Panc1 (cell line): ENCODE measurements at regions not wholly inside any gene's neighbourhood (a gene's known extent, or its start where the extent isn't known, plus 50 kb on each side); places are given as distances from the start of the nearest gene placed in this dataset.

Experiments used
- ATAC-seq: fragments of 200-7000 bp; cut with Tn5 transposase; 2 replicates; pipeline ENCODE4 v1.9.1; 2020; ENCODE audit warnings: mild to moderate bottlenecking, moderate library complexity
- BruUV-seq: library from RNA; stranded (reverse); fragments of 400-500 nt; replicated peaks from 2 replicates; lab custom pipeline; 2021; lab: Mats Ljungman, UMichigan
- CTCF ChIA-PET: fragments of 300-600 bp; sonication (Branson Sonifier 250); formaldehyde crosslinking; loops from one replicate; lab custom pipeline; 2022; ENCODE audit warnings: antibody characterized with exemption; lab: Charles Lee
- POLR2A ChIA-PET: fragments of 300-600 bp; sonication (Branson Sonifier 250); formaldehyde crosslinking; loops from one replicate; lab custom pipeline; 2022; ENCODE audit warnings: antibody characterized with exemption; lab: Charles Lee
- DNase-seq: peaks from one replicate; pipeline ENCODE4 v3.0.0-alpha.2; 2010; ENCODE audit warnings: low read depth, low spot score
- H3K27ac ChIP-seq: 2 replicates; pipeline ENCODE4 v1.5.1; 2011; ENCODE audit warnings: mild to moderate bottlenecking, low read length, inconsistent platforms
- H3K27me3 ChIP-seq: fragments of 200-500 bp; sonication (Bioruptor generic); 2 replicates; pipeline ENCODE4 v1.6.0; 2014; ENCODE audit warnings: low read length, inconsistent platforms; ENCODE audit not compliant: control insufficient read depth, insufficient read depth
- H3K36me3 ChIP-seq: fragments of 200-500 bp; sonication (Bioruptor generic); 2 replicates; pipeline ENCODE4 v1.5.1; 2014; ENCODE audit warnings: inconsistent platforms, mild to moderate bottlenecking, low read length, moderate library complexity; ENCODE audit not compliant: control insufficient read depth, insufficient read depth
- H3K4me1 ChIP-seq: 2 replicates; pipeline ENCODE4 v1.5.1; 2011; ENCODE audit warnings: inconsistent platforms, mild to moderate bottlenecking, low read length, moderate library complexity; ENCODE audit not compliant: control insufficient read depth, insufficient read depth
- H3K4me3 ChIP-seq, 2 experiments: 2 replicates each; pipeline ENCODE4 v1.5.1; 2011 to 2012; ENCODE audit warnings: low read depth in 2 of 2, low read length in 2 of 2, mild to moderate bottlenecking in 2 of 2, inconsistent platforms in 1 of 2, moderate library complexity in 1 of 2
- H3K9me3 ChIP-seq: fragments of 200-500 bp; sonication (Bioruptor generic); 2 replicates; pipeline ENCODE4 v1.5.1; 2014; ENCODE audit warnings: low read depth, mild to moderate bottlenecking, inconsistent platforms, low read length, moderate library complexity; ENCODE audit not compliant: control insufficient read depth, insufficient read depth
- CTCF ChIP-seq: fragments of 450-650 bp; IDR thresholded peaks from 2 replicates; pipeline ENCODE4 v1.5.1; 2017; ENCODE audit warnings: mild to moderate bottlenecking
- POLR2AphosphoS5 ChIP-seq: IDR thresholded peaks from 2 replicates; pipeline ENCODE4 v1.6.1; 2012; ENCODE audit warnings: mild to moderate bottlenecking, low read depth, low read length, moderate library complexity
- REST ChIP-seq, 2 experiments: IDR thresholded peaks; 2 replicates each; pipeline ENCODE4 v1.6.1; 2011 to 2012; ENCODE audit warnings: low read depth in 2 of 2, control low read depth in 1 of 2, low read length in 1 of 2, mild to moderate bottlenecking in 1 of 2, moderate library complexity in 1 of 2; ENCODE audit not compliant: insufficient read depth in 1 of 2
- SIN3A ChIP-seq: IDR thresholded peaks from 2 replicates; pipeline ENCODE4 v1.6.1; 2012; ENCODE audit warnings: low read depth, mild to moderate bottlenecking, low read length, moderate library complexity, borderline replicate concordance; ENCODE audit not compliant: insufficient read depth
- TCF7L2 ChIP-seq: IDR thresholded peaks from 2 replicates; pipeline ENCODE4 v1.6.1; 2011; ENCODE audit warnings: mild to moderate bottlenecking, low read depth, low read length, inconsistent platforms
- in situ Hi-C: cut with HindIII; loops from 2 replicates; pipeline ENCODE4 v1.10.0; 2016; ENCODE audit warnings: low sequenced_read_pairs, low pct_unique_long_range_greater_than_20kb
- intact Hi-C: fragments of 100-400 bp; cut with micrococcal nuclease; formaldehyde crosslinking; loops from one replicate; pipeline ENCODE4 v1.10.0; 2022; ENCODE audit not compliant: unreplicated experiment

DNA sequence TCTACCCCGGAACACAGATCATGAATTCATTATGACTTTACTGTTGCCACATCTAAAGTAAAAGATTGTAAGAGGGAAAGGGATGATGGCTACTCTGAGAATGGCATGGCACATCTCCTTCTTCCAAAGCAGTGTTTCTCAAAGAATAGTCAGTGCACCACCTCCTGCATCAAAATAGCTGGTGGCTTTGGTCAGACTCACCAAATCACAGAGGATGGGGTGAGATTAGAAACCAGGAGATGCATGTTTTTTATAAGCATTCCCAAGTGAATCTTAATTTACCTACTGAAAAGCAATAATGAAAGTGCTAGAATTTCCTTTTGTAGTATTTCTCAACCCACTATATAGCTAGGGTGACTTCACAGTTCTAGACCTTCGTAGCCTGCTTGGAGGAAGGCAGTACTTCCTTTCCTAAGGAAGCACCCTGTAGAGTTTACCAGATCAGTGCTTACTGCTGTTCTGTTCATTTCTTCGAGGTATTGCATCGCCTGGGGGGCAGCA is 340.8 kb upstream of the KLF3 start:
- Histone ChIP-seq H3K36me3 (no peaks in the 10 kb centered on the region), H3K27ac (no peak overlapping the region), H3K9me3 (no peaks in the 10 kb centered on the region), H3K27me3 (no peaks in the 10 kb centered on the region), H3K4me3 (no peak overlapping the region), H3K4me1 (peaks cover 4% of the 10 kb centered on the region)
- DNase-seq: no peak
- intact Hi-C loops (loop anchor here (5.0 kb wide), 1 partner anchor 354 kb away; no protein-coding TSS in a partner anchor), in situ Hi-C loops (no loop called here)
- no peak for ATAC-seq
- TF ChIP-seq SIN3A (no peak), CTCF (no peak), POLR2AphosphoS5 (no peak), TCF7L2 (no peak), REST (IDR thresholded peaks at IDR 0.05; ENCODE audit: insufficient read depth in 1 of 2, low read depth in 2 of 2, low read length in 1 of 2) (no peak)
- BruUV-seq: no TSS peak
- ChIA-PET CTCF (no interaction called here), POLR2A (no interaction called here)

DNA sequence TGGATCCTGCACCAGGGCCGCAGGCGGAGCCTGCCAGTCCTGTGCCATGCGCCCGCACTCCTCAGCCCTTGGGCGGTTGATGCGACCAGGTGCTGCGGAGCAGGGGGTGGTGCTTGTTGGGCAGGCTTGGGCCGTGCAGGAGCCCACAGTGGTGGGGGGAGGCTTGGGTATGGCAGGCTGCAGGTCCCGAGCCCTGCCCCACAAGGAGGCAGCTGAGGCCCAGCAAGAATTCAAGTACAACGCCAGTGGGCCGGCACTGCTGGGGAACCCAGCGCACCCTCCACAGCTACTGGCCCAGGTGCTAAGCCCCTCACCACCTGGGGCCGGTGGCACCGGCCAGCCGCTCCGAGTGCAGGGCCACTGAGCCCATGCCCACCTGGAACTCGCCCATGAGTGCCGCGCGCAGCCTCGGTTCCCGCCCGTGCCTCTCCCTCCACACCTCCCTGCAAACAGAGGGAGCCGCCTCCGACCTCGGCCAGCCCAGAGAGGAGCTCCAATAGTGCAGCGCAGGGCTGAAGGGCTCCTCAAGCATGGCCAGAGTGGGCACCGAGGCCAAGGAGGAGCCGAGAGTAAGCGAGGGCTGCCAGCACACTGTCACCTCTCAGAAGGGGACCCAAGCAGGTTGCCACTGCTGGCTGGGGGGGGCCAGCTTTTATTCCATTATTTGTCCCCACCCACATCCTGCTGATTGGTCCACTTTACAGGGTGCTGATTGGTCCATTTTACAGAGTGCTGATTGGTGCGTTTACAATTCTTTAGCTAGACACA is 339.0 kb upstream of the KLF3 start:
- no peak for ATAC-seq
- ChIA-PET POLR2A (no interaction called here), CTCF (no interaction called here)
- intact Hi-C loops (loop anchor here (5.0 kb wide), 1 partner anchor 352 kb away; no protein-coding TSS in a partner anchor), in situ Hi-C loops (no loop called here)
- H3K27ac ChIP-seq: no peak overlapping the region
- no peak for DNase-seq
- H3K4me1 ChIP-seq: no peaks in the 10 kb centered on the region
- no TSS peak for BruUV-seq
- H3K9me3 ChIP-seq: no peaks in the 10 kb centered on the region
- H3K36me3 ChIP-seq: no peaks in the 10 kb centered on the region
- H3K27me3 ChIP-seq: no peaks in the 10 kb centered on the region
- TF ChIP-seq TCF7L2: no peak
- TF ChIP-seq POLR2AphosphoS5: no peak
- TF ChIP-seq SIN3A: no peak
- no peak for TF ChIP-seq REST (IDR thresholded peaks at IDR 0.05; ENCODE audit: insufficient read depth in 1 of 2, low read depth in 2 of 2, low read length in 1 of 2)
- no peak for TF ChIP-seq CTCF
- H3K4me3 ChIP-seq: no peak overlapping the region
